Uterus (tissue), 2 donors: ENCODE measurements at regions not wholly inside any gene's neighbourhood (a gene's known extent, or its start where the extent isn't known, plus 50 kb on each side); places are given as distances from the start of the nearest gene placed in this dataset.

Source experiments
- POLR2A ChIP-seq, 2 donors: fragments of 450-650 bp; IDR thresholded peaks; one replicate each; pipeline ENCODE4 v1.6.1; 2016; ENCODE audit warnings: antibody characterized with exemption in 2 of 2, mild to moderate bottlenecking in 1 of 2, moderate library complexity in 1 of 2
- TF ChIP-seq, protein P1 (sequence below), 4 experiments: fragments of 200-600 bp in 2 of 4; fragments of 450-650 bp in 2 of 4; sonication (generic) in 2 of 4; IDR thresholded peaks; one replicate each; pipeline ENCODE4 v1.5.1; 2016 to 2019; ENCODE audit warnings: antibody characterized with exemption in 4 of 4, mild to moderate bottlenecking in 2 of 4, moderate library complexity in 1 of 4

DNA sequence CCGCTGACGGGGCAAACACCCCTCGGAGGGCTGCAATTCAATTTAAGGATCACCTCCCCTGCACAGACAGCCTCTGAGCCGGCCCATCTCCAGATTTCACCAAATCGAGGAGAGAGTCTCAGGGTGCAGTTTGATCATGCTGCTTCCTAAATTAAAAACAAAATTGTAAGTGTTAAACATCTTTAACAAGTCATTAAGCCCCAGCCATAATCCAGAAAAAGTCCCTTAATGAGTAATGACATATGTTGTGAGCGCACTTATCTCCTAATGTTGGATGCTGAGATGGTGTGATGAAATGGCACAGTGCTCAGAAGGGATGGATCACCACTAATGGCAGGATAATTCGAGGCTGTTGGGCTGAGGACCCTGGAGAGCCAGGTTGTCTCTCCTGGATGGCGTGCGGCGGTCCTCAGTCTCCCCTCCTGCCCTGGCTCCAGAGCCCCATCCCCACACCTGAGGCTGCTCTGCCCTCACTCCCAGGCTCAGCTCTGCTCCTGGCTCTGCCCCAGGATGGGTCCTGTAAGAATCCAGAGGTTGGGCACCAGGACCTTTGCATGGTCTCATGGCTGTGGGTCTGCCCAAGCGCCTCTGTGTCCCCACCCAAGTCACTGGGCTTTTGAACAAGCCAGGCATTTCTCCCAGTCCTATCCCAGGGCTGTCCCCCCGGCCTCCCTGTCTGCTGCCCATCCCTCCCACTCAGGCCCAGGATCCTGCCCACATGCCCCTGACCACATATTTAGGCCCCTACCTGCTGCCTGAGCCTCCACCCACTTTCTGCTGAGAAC, 224.4 kb upstream of the POU3F1 start:
- TF ChIP-seq, protein P1, sequence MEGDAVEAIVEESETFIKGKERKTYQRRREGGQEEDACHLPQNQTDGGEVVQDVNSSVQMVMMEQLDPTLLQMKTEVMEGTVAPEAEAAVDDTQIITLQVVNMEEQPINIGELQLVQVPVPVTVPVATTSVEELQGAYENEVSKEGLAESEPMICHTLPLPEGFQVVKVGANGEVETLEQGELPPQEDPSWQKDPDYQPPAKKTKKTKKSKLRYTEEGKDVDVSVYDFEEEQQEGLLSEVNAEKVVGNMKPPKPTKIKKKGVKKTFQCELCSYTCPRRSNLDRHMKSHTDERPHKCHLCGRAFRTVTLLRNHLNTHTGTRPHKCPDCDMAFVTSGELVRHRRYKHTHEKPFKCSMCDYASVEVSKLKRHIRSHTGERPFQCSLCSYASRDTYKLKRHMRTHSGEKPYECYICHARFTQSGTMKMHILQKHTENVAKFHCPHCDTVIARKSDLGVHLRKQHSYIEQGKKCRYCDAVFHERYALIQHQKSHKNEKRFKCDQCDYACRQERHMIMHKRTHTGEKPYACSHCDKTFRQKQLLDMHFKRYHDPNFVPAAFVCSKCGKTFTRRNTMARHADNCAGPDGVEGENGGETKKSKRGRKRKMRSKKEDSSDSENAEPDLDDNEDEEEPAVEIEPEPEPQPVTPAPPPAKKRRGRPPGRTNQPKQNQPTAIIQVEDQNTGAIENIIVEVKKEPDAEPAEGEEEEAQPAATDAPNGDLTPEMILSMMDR (IDR thresholded peaks at IDR 0.05): no peak
- TF ChIP-seq POLR2A (IDR thresholded peaks at IDR 0.05): no peak
